Mesothelial cell of epicardium (in vitro differentiated cells): ENCODE measurements at regions not wholly inside any gene's neighbourhood (a gene's known extent, or its start where the extent isn't known, plus 50 kb on each side); places are given as distances from the start of the nearest gene placed in this dataset.
A peak's percentile ranks its signal among the peaks of the same experiment; 100 is the strongest.
"Not testable (repeated sequence)": the region's sequence is repeated elsewhere in the genome, so short reads cannot be mapped to it uniquely, and the experiment has no call there.

Source experiments
- DNase-seq, 2 experiments: peaks; one replicate each; pipeline ENCODE4 v3.0.0; 2021; ENCODE audit warnings: low spot score in 2 of 2; ENCODE audit not compliant: unreplicated experiment in 2 of 2
- H3K27ac Mint-ChIP-seq: 2 replicates; pipeline ENCODE4 v1.8.0; 2021; ENCODE audit warnings: mixed read lengths
- H3K27me3 Mint-ChIP-seq: 2 replicates; pipeline ENCODE4 v1.8.0; 2021; ENCODE audit warnings: low read depth, mixed read lengths
- H3K36me3 Mint-ChIP-seq: 2 replicates; pipeline ENCODE4 v1.8.0; 2021; ENCODE audit warnings: mixed read lengths
- H3K4me1 Mint-ChIP-seq: 2 replicates; pipeline ENCODE4 v1.8.0; 2021; ENCODE audit warnings: mixed read lengths
- H3K4me3 Mint-ChIP-seq: 2 replicates; pipeline ENCODE4 v1.8.0; 2021; ENCODE audit warnings: mild to moderate bottlenecking, moderate library complexity, mixed read lengths
- H3K9me3 Mint-ChIP-seq: 2 replicates; pipeline ENCODE4 v1.8.0; 2021; ENCODE audit warnings: mixed read lengths
- TF ChIP-seq, protein P1 (sequence below): fragments of 200-600 bp; sonication (generic); IDR thresholded peaks from one replicate; pipeline ENCODE4 v1.5.0; 2021; ENCODE audit warnings: antibody characterized with exemption; ENCODE audit not compliant: unreplicated experiment

DNA sequence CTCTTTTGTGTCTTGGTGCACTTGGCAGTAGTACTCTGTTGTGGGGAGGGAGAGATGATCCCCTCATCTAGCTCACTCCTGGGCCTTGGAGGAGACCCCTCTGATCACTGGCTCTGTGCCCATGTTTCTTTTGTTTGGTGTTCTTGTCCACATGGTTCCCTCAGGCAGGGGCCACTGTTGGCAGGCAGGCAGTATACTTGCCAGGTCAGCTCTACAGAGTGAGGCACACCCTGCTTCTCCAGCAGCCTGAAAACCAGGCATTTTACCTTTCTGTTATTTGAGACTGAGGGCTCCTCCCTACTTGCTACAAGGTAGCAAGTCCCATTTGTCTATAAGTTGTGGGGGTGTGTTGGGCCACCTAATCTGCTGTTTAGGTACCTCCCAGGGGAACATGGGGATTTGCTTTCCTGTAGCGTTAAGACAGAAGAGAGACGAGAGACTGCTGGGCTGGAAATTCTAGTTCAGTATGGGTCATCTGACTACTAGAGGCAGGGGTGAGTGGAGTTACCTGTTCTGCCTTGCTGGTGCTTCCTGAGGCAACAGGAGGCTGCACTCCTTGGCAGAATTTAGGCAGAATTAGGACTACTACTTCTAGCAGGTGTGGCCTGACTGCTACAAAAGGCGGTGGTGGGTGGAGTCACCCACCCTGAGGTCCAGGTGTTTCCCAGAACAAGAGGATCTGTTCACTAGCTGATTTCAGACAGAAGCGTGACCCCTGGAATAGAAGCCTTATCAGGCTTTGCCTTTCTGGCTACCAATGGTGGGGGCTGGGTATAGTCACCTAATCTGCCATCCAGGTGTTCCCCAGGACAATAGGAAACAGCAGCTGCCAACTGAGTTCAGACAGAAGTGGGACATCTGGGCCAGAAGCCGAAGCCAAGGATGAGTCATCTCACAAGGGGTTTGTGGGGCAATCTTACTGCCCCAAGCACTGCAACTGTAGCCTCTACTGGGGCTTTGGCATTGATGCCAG lies 843.0 kb upstream of the ATXN8OS start:
- no peaks in the 10 kb centered on the region for H3K27me3 Mint-ChIP-seq
- no peak overlapping the region for H3K4me3 Mint-ChIP-seq
- TF ChIP-seq, protein P1, sequence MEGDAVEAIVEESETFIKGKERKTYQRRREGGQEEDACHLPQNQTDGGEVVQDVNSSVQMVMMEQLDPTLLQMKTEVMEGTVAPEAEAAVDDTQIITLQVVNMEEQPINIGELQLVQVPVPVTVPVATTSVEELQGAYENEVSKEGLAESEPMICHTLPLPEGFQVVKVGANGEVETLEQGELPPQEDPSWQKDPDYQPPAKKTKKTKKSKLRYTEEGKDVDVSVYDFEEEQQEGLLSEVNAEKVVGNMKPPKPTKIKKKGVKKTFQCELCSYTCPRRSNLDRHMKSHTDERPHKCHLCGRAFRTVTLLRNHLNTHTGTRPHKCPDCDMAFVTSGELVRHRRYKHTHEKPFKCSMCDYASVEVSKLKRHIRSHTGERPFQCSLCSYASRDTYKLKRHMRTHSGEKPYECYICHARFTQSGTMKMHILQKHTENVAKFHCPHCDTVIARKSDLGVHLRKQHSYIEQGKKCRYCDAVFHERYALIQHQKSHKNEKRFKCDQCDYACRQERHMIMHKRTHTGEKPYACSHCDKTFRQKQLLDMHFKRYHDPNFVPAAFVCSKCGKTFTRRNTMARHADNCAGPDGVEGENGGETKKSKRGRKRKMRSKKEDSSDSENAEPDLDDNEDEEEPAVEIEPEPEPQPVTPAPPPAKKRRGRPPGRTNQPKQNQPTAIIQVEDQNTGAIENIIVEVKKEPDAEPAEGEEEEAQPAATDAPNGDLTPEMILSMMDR = no peak
- H3K4me1 Mint-ChIP-seq = no peaks in the 10 kb centered on the region
- peaks cover 2% of the 10 kb centered on the region for H3K36me3 Mint-ChIP-seq
- H3K27ac Mint-ChIP-seq = peak overlapping the region; percentile 9
- no peak for DNase-seq
- H3K9me3 Mint-ChIP-seq = peaks cover 28% of the 10 kb centered on the region

DNA sequence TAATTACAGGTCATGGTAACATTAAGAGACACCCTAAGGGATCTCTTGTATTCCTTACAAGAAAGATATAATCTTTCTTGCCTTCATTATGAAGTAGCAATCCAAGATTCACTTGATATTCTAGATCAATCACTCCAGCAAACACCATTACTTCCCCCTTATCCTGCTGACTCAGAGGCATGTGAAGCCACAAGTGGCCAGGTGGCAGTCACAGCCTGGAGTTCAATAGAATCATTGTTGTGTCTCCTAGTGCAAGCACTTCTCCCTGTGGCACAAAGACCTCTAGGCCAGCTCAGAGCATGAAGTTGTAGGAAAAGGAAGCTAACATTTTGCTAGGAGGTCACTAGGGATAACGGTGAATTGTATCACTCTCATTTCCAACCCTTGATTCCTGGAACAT lies 864.3 kb upstream of the ATXN8OS start:
- Mint-ChIP-seq H3K9me3 (no peaks in the 10 kb centered on the region), H3K27ac (no peak overlapping the region), H3K27me3 (no peaks in the 10 kb centered on the region), H3K36me3 (no peaks in the 10 kb centered on the region), H3K4me3 (no peak overlapping the region), H3K4me1 (no peaks in the 10 kb centered on the region)
- TF ChIP-seq, protein P1 = no peak
- no peak for DNase-seq

GRCh38 chr13:69234171-69234570 lies 873.5 kb upstream of the ATXN8OS start:
- no peaks in the 10 kb centered on the region for H3K27me3 Mint-ChIP-seq
- no peaks in the 10 kb centered on the region for H3K36me3 Mint-ChIP-seq
- peaks cover 12% of the 10 kb centered on the region for H3K9me3 Mint-ChIP-seq

DNA sequence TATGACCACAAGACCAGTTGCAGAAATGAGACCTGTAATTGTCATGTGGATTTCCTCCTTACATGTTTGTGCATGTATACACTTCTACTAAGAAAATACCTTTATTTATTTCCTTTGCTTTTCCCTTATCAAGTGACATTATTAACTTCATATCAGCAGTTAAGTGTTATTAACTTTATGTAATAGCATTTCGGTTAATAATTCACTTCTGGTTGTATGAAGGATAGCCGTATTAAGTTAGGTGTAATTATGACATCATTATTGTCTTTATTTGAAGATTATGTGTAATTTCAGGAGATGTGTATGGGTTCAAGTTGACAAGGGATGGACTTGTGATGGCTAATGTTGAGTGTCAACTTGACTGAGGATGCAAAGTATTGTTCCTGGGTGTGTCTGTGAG lies 881.2 kb upstream of the ATXN8OS start:
- no peak overlapping the region for H3K27ac Mint-ChIP-seq
- no peaks in the 10 kb centered on the region for H3K4me1 Mint-ChIP-seq

More at GRCh38 chr13:69234171-69234570, 873.5 kb upstream of the ATXN8OS start:
- no peak for DNase-seq
- Mint-ChIP-seq H3K27ac (no peak overlapping the region), H3K4me3 (no peak overlapping the region), H3K4me1 (no peaks in the 10 kb centered on the region)
- TF ChIP-seq, protein P1 = no peak

GRCh38 chr13:69221633-69222498 lies 885.8 kb upstream of the ATXN8OS start:
- not testable (repeated sequence) for H3K27me3 Mint-ChIP-seq, H3K27ac Mint-ChIP-seq, H3K4me3 Mint-ChIP-seq, DNase-seq, H3K9me3 Mint-ChIP-seq, H3K4me1 Mint-ChIP-seq, H3K36me3 Mint-ChIP-seq

More for the DNA sequence above, 881.2 kb upstream of the ATXN8OS start:
- H3K36me3 Mint-ChIP-seq = no peaks in the 10 kb centered on the region
- H3K9me3 Mint-ChIP-seq = peaks cover 18% of the 10 kb centered on the region
- no peak for DNase-seq
- H3K27me3 Mint-ChIP-seq = no peaks in the 10 kb centered on the region
- no peak overlapping the region for H3K4me3 Mint-ChIP-seq
- TF ChIP-seq, protein P1 = no peak
